Immature natural killer cell (primary cell): ENCODE measurements at regions not wholly inside any gene's neighbourhood (a gene's known extent, or its start where the extent isn't known, plus 50 kb on each side); places are given as distances from the start of the nearest gene placed in this dataset.
A peak's percentile ranks its signal among the peaks of the same experiment; 100 is the strongest.

ENCODE experiments used
- DNase-seq, 3 donors: peaks; one replicate each; pipeline ENCODE4 v3.0.0; 2022; ENCODE audit warnings: mixed read lengths in 1 of 3
- H3K27ac Mint-ChIP-seq, 6 donors: one replicate each; pipeline ENCODE4 v1.8.0; 2020; ENCODE audit warnings: mixed read lengths in 6 of 6, mild to moderate bottlenecking in 5 of 6, inconsistent platforms in 4 of 6, moderate library complexity in 3 of 6
- H3K27me3 Mint-ChIP-seq, 3 donors: one replicate each; pipeline ENCODE4 v1.8.0; 2020 to 2021; ENCODE audit warnings: low read depth in 3 of 3, mild to moderate bottlenecking in 3 of 3, mixed read lengths in 3 of 3, moderate library complexity in 3 of 3, inconsistent platforms in 1 of 3
- H3K36me3 Mint-ChIP-seq, 3 donors: one replicate each; pipeline ENCODE4 v1.8.0; 2020; ENCODE audit warnings: mixed read lengths in 3 of 3, inconsistent platforms in 2 of 3, mild to moderate bottlenecking in 2 of 3
- H3K4me1 Mint-ChIP-seq, 2 donors: one replicate each; pipeline ENCODE4 v1.8.0; 2020; ENCODE audit warnings: inconsistent platforms in 2 of 2, mild to moderate bottlenecking in 2 of 2, mixed read lengths in 2 of 2, moderate library complexity in 1 of 2
- H3K4me3 Mint-ChIP-seq, 5 donors: one replicate each; pipeline ENCODE4 v1.8.0; 2020; ENCODE audit warnings: mild to moderate bottlenecking in 5 of 5, mixed read lengths in 5 of 5, inconsistent platforms in 3 of 5, moderate library complexity in 3 of 5
- H3K9me3 Mint-ChIP-seq, 6 donors: one replicate each; pipeline ENCODE4 v1.8.0; 2020; ENCODE audit warnings: mild to moderate bottlenecking in 6 of 6, mixed read lengths in 6 of 6, inconsistent platforms in 4 of 6, moderate library complexity in 3 of 6

GRCh38 chr2:239664216-239664810 is 263.5 kb upstream of the HDAC4 start:
- no peaks in the 10 kb centered on the region for H3K36me3 Mint-ChIP-seq
- DNase-seq = no peak
- no peak overlapping the region for H3K27ac Mint-ChIP-seq
- no peak overlapping the region for H3K4me3 Mint-ChIP-seq
- H3K27me3 Mint-ChIP-seq = peaks cover 3 to 20% (median 11%) of the 10 kb centered on the region in 3 donors
- H3K4me1 Mint-ChIP-seq = peaks cover 4 to 5% of the 10 kb centered on the region in 2 donors
- peaks cover 0 to 1% (median 0%) of the 10 kb centered on the region in 6 donors for H3K9me3 Mint-ChIP-seq

- no peak overlapping the region for H3K27ac Mint-ChIP-seq
- H3K36me3 Mint-ChIP-seq = no peaks in the 10 kb centered on the region
- peaks cover 0 to 1% (median 0%) of the 10 kb centered on the region in 6 donors for H3K9me3 Mint-ChIP-seq
- no peak overlapping the region for H3K4me3 Mint-ChIP-seq
- no peak for DNase-seq
- H3K27me3 Mint-ChIP-seq = peaks cover 3 to 21% (median 10%) of the 10 kb centered on the region in 3 donors
- H3K4me1 Mint-ChIP-seq = peaks cover 4 to 5% of the 10 kb centered on the region in 2 donors
Measured at GRCh38 chr2:239663364-239663924, 262.6 kb upstream of the HDAC4 start.

GRCh38 chr2:239662413-239663120 is 261.7 kb upstream of the HDAC4 start:
- DNase-seq = no peak
- no peak overlapping the region for H3K4me3 Mint-ChIP-seq
- H3K27me3 Mint-ChIP-seq = peaks cover 3 to 22% (median 13%) of the 10 kb centered on the region in 3 donors
- H3K27ac Mint-ChIP-seq = no peak overlapping the region
- no peaks in the 10 kb centered on the region for H3K36me3 Mint-ChIP-seq
- peaks cover 4 to 5% of the 10 kb centered on the region in 2 donors for H3K4me1 Mint-ChIP-seq
- H3K9me3 Mint-ChIP-seq = peaks cover 0 to 1% (median 0%) of the 10 kb centered on the region in 6 donors

GRCh38 chr2:239661334-239662312 is 260.8 kb upstream of the HDAC4 start:
- Mint-ChIP-seq H3K4me1 (peaks cover 4 to 5% of the 10 kb centered on the region in 2 donors), H3K27me3 (peaks cover 3 to 23% (median 18%) of the 10 kb centered on the region in 3 donors), H3K36me3 (no peaks in the 10 kb centered on the region), H3K9me3 (peaks cover 0 to 1% (median 0%) of the 10 kb centered on the region in 6 donors), H3K4me3 (peak overlapping the region in 1 of 5 donors; percentile 56), H3K27ac (no peak overlapping the region)
- DNase-seq = no peak

GRCh38 chr2:239660390-239661230 is 259.8 kb upstream of the HDAC4 start:
- no peak overlapping the region for H3K27ac Mint-ChIP-seq
- no peak for DNase-seq
- H3K4me3 Mint-ChIP-seq = no peak overlapping the region
- no peaks in the 10 kb centered on the region for H3K36me3 Mint-ChIP-seq
- peaks cover 0 to 1% (median 0%) of the 10 kb centered on the region in 6 donors for H3K9me3 Mint-ChIP-seq
- peaks cover 4 to 5% of the 10 kb centered on the region in 2 donors for H3K4me1 Mint-ChIP-seq
- peaks cover 3 to 23% (median 18%) of the 10 kb centered on the region in 3 donors for H3K27me3 Mint-ChIP-seq

GRCh38 chr2:239657992-239658391 is 257.2 kb upstream of the HDAC4 start:
- H3K27me3 Mint-ChIP-seq = peaks cover 3 to 18% (median 13%) of the 10 kb centered on the region in 3 donors
- H3K27ac Mint-ChIP-seq = no peak overlapping the region
- peaks cover 4 to 5% of the 10 kb centered on the region in 2 donors for H3K4me1 Mint-ChIP-seq
- H3K9me3 Mint-ChIP-seq = peaks cover 0 to 1% (median 0%) of the 10 kb centered on the region in 6 donors
- H3K4me3 Mint-ChIP-seq = no peak overlapping the region
- no peak for DNase-seq
- H3K36me3 Mint-ChIP-seq = no peaks in the 10 kb centered on the region

GRCh38 chr2:239657236-239657635 is 256.4 kb upstream of the HDAC4 start:
- no peaks in the 10 kb centered on the region for H3K36me3 Mint-ChIP-seq
- peaks cover 0 to 1% (median 0%) of the 10 kb centered on the region in 6 donors for H3K9me3 Mint-ChIP-seq
- no peak for DNase-seq
- H3K27ac Mint-ChIP-seq = no peak overlapping the region
- no peak overlapping the region for H3K4me3 Mint-ChIP-seq
- H3K4me1 Mint-ChIP-seq = peaks cover 4 to 5% of the 10 kb centered on the region in 2 donors
- peaks cover 3 to 15% (median 11%) of the 10 kb centered on the region in 3 donors for H3K27me3 Mint-ChIP-seq

- H3K27me3 Mint-ChIP-seq = peaks cover 0 to 11% (median 5%) of the 10 kb centered on the region in 3 donors
- H3K4me1 Mint-ChIP-seq = no peaks in the 10 kb centered on the region
- peaks cover 0 to 2% (median 1%) of the 10 kb centered on the region in 3 donors for H3K36me3 Mint-ChIP-seq
- H3K4me3 Mint-ChIP-seq = no peak overlapping the region
- no peak for DNase-seq
- no peak overlapping the region for H3K27ac Mint-ChIP-seq
- no peaks in the 10 kb centered on the region for H3K9me3 Mint-ChIP-seq
Measured at GRCh38 chr2:239654266-239654665, 253.4 kb upstream of the HDAC4 start.

- Mint-ChIP-seq H3K4me3 (no peak overlapping the region), H3K27me3 (peaks cover 2 to 7% (median 3%) of the 10 kb centered on the region in 3 donors), H3K9me3 (no peaks in the 10 kb centered on the region), H3K27ac (no peak overlapping the region), H3K36me3 (peaks cover 0 to 4% (median 3%) of the 10 kb centered on the region in 3 donors), H3K4me1 (peaks cover 8 to 10% of the 10 kb centered on the region in 2 donors)
- no peak for DNase-seq
Measured at GRCh38 chr2:239651859-239652258, 251.0 kb upstream of the HDAC4 start.

GRCh38 chr2:239650674-239651073 is 249.9 kb upstream of the HDAC4 start:
- peaks cover 17 to 19% of the 10 kb centered on the region in 2 donors for H3K4me1 Mint-ChIP-seq
- DNase-seq = no peak
- H3K27me3 Mint-ChIP-seq = peaks cover 2 to 7% (median 3%) of the 10 kb centered on the region in 3 donors
- H3K4me3 Mint-ChIP-seq = no peak overlapping the region
- H3K27ac Mint-ChIP-seq = no peak overlapping the region
- H3K9me3 Mint-ChIP-seq = no peaks in the 10 kb centered on the region
- peaks cover 0 to 4% (median 3%) of the 10 kb centered on the region in 3 donors for H3K36me3 Mint-ChIP-seq

- H3K4me3 Mint-ChIP-seq = no peak overlapping the region
- peaks cover 0 to 4% (median 3%) of the 10 kb centered on the region in 3 donors for H3K36me3 Mint-ChIP-seq
- H3K27ac Mint-ChIP-seq = peak overlapping the region in 2 of 6 donors; percentile 26 to 71
- peaks cover 3 to 7% (median 4%) of the 10 kb centered on the region in 3 donors for H3K27me3 Mint-ChIP-seq
- H3K9me3 Mint-ChIP-seq = no peaks in the 10 kb centered on the region
- peaks cover 17 to 19% of the 10 kb centered on the region in 2 donors for H3K4me1 Mint-ChIP-seq
- DNase-seq = no peak
Measured at GRCh38 chr2:239649309-239649708, 248.5 kb upstream of the HDAC4 start.

- H3K4me1 Mint-ChIP-seq = peaks cover 17 to 19% of the 10 kb centered on the region in 2 donors
- H3K27me3 Mint-ChIP-seq = peaks cover 3 to 7% (median 4%) of the 10 kb centered on the region in 3 donors
- peaks cover 0 to 4% (median 3%) of the 10 kb centered on the region in 3 donors for H3K36me3 Mint-ChIP-seq
- no peak overlapping the region for H3K4me3 Mint-ChIP-seq
- no peaks in the 10 kb centered on the region for H3K9me3 Mint-ChIP-seq
- DNase-seq = no peak
- peak overlapping the region in 1 of 6 donors; percentile 26 for H3K27ac Mint-ChIP-seq
Measured at GRCh38 chr2:239648607-239649006, 247.8 kb upstream of the HDAC4 start.
